ENCODE measurements at regions not wholly inside any gene's neighbourhood (a gene's known extent, or its start where the extent isn't known, plus 50 kb on each side); places are given as distances from the start of the nearest gene placed in this dataset.

GRCh38 chr13:48797127-48797526 lies 143.4 kb downstream of the CYSLTR2 start:
- no peak for TF ChIP-seq CTCF (IDR thresholded peaks at IDR 0.05)
- TF ChIP-seq POLR2A (IDR thresholded peaks at IDR 0.05), result no peak

Measured in Peyer's patch (tissue), 4 donors.